ENCODE measurements at regions not wholly inside any gene's neighbourhood (a gene's known extent, or its start where the extent isn't known, plus 50 kb on each side); places are given as distances from the start of the nearest gene placed in this dataset.
"Not testable (repeated sequence)": the region's sequence is repeated elsewhere in the genome, so short reads cannot be mapped to it uniquely, and the experiment has no call there.

DNA sequence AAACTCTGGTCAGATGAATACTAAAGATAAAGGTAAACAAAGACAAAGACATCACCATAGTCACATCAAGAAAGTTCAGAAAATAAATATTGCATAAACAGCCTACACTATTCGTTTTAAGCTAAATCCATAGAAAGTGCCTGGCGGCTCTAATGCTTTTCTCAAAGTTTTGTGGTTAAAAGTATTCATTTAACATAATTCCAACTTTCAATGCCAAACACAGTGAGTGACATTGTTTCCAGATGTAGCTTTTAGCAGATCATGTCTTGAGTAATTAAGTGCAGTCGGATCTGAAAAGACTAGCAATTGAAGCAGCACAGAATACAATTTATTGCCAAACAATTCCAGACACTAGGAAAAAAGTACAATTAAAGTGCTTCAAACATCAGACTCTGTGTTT is 287.1 kb upstream of the ADGRL3 start:
- TF ChIP-seq, protein P1, sequence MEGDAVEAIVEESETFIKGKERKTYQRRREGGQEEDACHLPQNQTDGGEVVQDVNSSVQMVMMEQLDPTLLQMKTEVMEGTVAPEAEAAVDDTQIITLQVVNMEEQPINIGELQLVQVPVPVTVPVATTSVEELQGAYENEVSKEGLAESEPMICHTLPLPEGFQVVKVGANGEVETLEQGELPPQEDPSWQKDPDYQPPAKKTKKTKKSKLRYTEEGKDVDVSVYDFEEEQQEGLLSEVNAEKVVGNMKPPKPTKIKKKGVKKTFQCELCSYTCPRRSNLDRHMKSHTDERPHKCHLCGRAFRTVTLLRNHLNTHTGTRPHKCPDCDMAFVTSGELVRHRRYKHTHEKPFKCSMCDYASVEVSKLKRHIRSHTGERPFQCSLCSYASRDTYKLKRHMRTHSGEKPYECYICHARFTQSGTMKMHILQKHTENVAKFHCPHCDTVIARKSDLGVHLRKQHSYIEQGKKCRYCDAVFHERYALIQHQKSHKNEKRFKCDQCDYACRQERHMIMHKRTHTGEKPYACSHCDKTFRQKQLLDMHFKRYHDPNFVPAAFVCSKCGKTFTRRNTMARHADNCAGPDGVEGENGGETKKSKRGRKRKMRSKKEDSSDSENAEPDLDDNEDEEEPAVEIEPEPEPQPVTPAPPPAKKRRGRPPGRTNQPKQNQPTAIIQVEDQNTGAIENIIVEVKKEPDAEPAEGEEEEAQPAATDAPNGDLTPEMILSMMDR (IDR thresholded peaks at IDR 0.05; ENCODE audit: borderline replicate concordance, insufficient read depth, low read depth, low read length), result no peak
- H3K4me3 ChIP-seq (ENCODE audit: low read depth, low read length), result no peak overlapping the region

GRCh38 chr4:60913671-60914070 is 286.5 kb upstream of the ADGRL3 start:
- TF ChIP-seq, protein P1 (IDR thresholded peaks at IDR 0.05; ENCODE audit: borderline replicate concordance, insufficient read depth, low read depth, low read length), result no peak
- H3K4me3 ChIP-seq (ENCODE audit: low read depth, low read length), result no peak overlapping the region

- H3K4me3 ChIP-seq (ENCODE audit: low read depth, low read length), result not testable (repeated sequence)
Observed at GRCh38 chr4:60921735-60922134, 278.4 kb upstream of the ADGRL3 start.

DNA sequence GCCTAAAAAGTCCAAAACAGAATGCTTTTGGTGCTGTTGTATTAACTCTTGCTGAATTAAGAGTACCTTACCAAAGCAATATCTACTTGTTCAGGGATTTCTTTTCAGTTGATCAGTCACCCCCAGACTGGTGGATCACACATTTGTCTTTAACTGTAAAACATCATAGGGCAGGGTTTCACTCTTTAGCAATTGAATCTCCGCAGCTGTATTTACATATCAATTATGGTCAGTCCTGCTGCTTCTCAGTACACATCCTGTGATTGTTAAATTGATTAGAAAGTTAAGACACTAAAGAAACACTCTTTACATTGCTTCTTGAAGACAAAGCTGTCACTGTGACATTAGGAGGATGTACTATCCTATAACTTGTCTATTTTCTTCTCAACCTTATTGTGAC is 277.1 kb upstream of the ADGRL3 start:
- TF ChIP-seq, protein P1 (IDR thresholded peaks at IDR 0.05; ENCODE audit: borderline replicate concordance, insufficient read depth, low read depth, low read length), result no peak
- H3K4me3 ChIP-seq (ENCODE audit: low read depth, low read length), result no peak overlapping the region

GRCh38 chr4:60926624-60927023 is 273.5 kb upstream of the ADGRL3 start:
- no peak overlapping the region for H3K4me3 ChIP-seq (ENCODE audit: low read depth, low read length)
- TF ChIP-seq, protein P1 (IDR thresholded peaks at IDR 0.05; ENCODE audit: borderline replicate concordance, insufficient read depth, low read depth, low read length), result no peak

GRCh38 chr4:60930866-60931265 is 269.3 kb upstream of the ADGRL3 start:
- TF ChIP-seq, protein P1 (IDR thresholded peaks at IDR 0.05; ENCODE audit: borderline replicate concordance, insufficient read depth, low read depth, low read length), result no peak
- no peak overlapping the region for H3K4me3 ChIP-seq (ENCODE audit: low read depth, low read length)

DNA sequence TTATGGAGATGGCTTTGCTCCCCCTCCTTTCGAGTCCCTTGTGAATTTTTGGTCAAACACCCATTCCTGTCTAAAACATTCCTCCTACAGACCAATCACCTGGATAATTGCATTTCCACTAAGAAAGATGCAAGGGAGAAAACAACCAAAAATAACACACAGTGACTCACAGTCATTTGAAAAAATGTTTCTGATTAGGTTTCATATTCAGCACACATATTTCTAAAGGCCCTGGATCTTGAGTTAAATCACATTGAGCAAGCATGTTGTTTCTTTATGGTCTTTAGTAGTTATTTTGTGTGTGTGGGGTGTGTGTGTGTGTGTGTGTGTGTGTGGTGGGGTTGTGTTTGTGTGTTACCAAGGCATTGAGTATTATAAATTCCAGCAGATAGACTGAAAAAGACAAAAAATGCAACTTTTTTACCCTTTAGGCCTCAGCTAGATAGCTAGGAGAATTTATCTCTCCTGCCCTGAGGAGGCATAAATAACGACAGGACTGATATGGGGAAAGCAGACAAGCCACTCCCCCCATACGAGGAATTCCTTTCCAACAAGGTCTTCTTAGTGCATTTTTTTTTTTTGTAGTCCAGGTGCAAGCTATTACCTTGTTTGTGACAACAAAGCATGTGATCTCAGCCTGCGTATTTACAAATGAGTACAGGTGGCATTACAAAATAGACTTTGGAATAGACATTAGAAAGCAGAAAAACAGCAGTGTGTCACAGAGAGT is 265.4 kb upstream of the ADGRL3 start:
- TF ChIP-seq, protein P1 (IDR thresholded peaks at IDR 0.05; ENCODE audit: borderline replicate concordance, insufficient read depth, low read depth, low read length), result no peak
- no peak overlapping the region for H3K4me3 ChIP-seq (ENCODE audit: low read depth, low read length)
